PC-9 (cell line): ENCODE measurements at regions not wholly inside any gene's neighbourhood (a gene's known extent, or its start where the extent isn't known, plus 50 kb on each side); places are given as distances from the start of the nearest gene placed in this dataset.

Experiments used
- EZH2 ChIP-seq: fragments of 200-600 bp; sonication (generic); IDR thresholded peaks from 2 replicates; pipeline ENCODE4 v1.8.0; 2017; ENCODE audit warnings: antibody characterized with exemption, low read depth
- TF ChIP-seq, protein P1 (sequence below): fragments of 200-600 bp; sonication (generic); conservative IDR thresholded peaks from 2 replicates; pipeline ENCODE4 v1.6.1; 2017; ENCODE audit warnings: mixed run types, antibody characterized with exemption, mild to moderate bottlenecking, moderate library complexity

DNA sequence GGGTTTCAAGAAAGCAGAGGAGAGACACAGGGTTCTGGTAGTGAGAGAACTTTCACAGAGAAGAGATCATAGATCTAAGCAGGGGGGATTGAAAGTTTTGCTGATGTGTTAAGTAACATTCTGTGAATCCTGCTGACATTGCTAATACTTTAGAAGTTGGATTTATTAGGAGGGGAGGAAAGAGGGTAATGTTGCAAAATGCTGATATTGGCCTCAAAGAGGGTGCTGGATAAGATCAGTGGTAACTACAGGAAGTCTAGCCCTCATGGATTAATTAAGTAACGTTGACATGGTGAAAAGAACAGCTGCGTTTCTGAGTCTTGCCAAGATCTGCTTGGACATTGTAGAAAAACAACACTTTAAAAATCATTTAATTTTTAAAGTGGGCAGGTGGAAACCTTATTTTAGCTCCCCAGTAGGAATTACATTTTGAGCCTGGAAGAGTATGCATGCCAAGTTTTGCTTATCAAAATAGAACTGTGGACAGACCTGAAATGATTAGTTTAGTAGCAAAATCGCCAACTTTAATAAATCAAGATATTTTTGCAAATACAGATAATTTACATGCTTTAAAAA is 606.0 kb upstream of the HTR1E start:
- TF ChIP-seq, protein P1, sequence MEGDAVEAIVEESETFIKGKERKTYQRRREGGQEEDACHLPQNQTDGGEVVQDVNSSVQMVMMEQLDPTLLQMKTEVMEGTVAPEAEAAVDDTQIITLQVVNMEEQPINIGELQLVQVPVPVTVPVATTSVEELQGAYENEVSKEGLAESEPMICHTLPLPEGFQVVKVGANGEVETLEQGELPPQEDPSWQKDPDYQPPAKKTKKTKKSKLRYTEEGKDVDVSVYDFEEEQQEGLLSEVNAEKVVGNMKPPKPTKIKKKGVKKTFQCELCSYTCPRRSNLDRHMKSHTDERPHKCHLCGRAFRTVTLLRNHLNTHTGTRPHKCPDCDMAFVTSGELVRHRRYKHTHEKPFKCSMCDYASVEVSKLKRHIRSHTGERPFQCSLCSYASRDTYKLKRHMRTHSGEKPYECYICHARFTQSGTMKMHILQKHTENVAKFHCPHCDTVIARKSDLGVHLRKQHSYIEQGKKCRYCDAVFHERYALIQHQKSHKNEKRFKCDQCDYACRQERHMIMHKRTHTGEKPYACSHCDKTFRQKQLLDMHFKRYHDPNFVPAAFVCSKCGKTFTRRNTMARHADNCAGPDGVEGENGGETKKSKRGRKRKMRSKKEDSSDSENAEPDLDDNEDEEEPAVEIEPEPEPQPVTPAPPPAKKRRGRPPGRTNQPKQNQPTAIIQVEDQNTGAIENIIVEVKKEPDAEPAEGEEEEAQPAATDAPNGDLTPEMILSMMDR = no peak
- no peak for TF ChIP-seq EZH2
